Fibroblast of pulmonary artery (primary cell): ENCODE measurements at regions not wholly inside any gene's neighbourhood (a gene's known extent, or its start where the extent isn't known, plus 50 kb on each side); places are given as distances from the start of the nearest gene placed in this dataset.
A peak's percentile ranks its signal among the peaks of the same experiment; 100 is the strongest.

Source experiments
- DNase-seq: peaks from one replicate; pipeline ENCODE4 v3.0.0-alpha.2; 2010; ENCODE audit warnings: low read depth
- H3K4me3 ChIP-seq: replicated peaks from 2 replicates; pipeline ENCODE4 v1.5.1; 2011; ENCODE audit warnings: low read depth, mild to moderate bottlenecking, control low read depth, low read length, moderate library complexity
- TF ChIP-seq, protein P1 (sequence below): IDR thresholded peaks from 2 replicates; pipeline ENCODE4 v1.5.1; 2011; ENCODE audit warnings: mild to moderate bottlenecking, control low read depth, low read length, inconsistent platforms; ENCODE audit errors: missing control alignments

DNA sequence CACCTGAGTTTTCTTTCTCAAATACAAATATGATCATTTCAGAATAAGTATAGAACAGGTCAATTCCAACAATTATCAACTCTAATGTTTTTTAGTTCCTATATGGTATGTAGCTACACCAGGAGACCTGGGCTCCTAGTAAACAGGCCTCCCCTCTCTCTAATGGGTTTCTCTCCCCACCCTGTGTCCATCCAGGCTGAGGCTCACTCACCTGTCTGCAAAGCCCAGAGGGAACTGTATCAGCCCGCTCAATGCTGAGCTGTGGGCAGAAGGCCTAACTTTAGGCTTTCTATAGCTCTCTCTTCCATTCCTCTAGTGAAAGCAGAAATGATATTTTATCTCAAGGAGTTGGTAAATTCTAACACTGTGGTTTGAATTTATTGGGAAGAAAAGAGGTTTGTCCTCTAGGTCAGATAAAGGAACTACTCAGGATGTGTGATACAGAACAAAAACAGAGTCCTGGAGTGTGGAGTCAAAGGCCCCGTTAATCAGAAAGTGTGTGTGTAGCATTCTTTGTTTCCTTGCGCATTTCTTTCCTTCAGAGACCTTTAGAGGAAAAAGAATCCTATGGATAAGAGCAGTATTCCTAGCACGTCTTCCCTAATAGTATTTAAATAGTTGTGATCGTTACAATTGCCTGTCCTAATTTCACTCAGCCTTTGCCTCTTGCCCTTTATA is 408.9 kb downstream of the PYDC2 start:
- DNase-seq: no peak
- H3K4me3 ChIP-seq: no peak overlapping the region
- TF ChIP-seq, protein P1, sequence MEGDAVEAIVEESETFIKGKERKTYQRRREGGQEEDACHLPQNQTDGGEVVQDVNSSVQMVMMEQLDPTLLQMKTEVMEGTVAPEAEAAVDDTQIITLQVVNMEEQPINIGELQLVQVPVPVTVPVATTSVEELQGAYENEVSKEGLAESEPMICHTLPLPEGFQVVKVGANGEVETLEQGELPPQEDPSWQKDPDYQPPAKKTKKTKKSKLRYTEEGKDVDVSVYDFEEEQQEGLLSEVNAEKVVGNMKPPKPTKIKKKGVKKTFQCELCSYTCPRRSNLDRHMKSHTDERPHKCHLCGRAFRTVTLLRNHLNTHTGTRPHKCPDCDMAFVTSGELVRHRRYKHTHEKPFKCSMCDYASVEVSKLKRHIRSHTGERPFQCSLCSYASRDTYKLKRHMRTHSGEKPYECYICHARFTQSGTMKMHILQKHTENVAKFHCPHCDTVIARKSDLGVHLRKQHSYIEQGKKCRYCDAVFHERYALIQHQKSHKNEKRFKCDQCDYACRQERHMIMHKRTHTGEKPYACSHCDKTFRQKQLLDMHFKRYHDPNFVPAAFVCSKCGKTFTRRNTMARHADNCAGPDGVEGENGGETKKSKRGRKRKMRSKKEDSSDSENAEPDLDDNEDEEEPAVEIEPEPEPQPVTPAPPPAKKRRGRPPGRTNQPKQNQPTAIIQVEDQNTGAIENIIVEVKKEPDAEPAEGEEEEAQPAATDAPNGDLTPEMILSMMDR: no peak

DNA sequence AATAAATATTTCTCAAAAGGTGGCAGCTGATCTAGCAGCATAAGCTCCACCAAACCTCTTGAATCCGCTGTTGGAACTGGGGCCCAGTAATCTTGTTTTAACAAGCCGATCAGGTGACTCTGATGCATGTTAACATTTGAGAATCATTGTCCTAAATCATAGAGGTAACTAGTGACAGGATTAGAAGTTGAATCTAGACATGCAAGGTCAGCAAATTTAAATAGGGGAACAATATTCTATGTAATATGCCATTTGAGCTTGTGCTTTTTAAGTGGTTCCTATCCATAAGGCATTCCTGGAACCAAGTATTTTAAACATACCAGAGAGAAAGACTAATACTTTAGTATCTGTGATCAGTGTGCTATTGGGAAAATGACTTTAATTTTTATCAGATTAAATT is 412.8 kb downstream of the PYDC2 start:
- TF ChIP-seq, protein P1: no peak
- H3K4me3 ChIP-seq: no peak overlapping the region
- no peak for DNase-seq

DNA sequence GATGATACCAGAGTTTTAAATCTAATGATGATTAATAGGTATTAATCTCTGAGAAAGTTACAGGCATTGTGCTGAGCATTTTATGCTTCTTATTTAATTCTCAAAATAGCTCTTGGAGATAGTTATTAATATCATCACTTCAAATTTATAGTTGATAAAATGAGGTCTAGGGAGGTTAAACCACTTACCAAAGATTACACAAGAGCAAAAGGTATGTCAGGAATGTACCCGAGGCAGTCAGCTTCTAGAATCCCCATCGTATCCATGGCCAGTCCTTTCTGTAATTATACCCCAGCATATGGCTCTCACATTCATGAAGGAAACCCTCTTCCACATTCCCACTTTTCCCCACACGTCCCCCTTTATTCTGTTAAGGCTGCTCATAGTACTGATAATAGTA is 421.3 kb downstream of the PYDC2 start:
- peak; percentile 1 for DNase-seq

DNA sequence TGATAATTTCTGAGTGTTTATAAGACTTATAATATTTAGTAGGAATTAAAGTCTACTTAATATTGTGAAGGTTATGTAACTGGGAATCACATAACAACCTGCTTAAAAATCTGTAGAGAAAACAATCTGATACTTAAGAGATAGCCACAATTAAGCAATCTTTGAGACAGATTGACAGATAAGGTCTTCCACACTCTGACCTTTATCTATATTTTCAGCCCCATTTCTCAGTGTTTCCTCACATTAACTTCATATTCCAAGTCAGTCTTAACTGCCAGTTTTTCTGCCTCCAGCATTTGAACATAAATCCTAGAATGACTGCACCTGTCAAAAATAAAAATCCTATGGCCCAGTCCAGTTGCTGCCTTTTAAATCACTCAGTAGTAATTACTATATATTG is 423.2 kb downstream of the PYDC2 start:
- H3K4me3 ChIP-seq: no peak overlapping the region
- TF ChIP-seq, protein P1: no peak
- no peak for DNase-seq

More for the DNA sequence above, 421.3 kb downstream of the PYDC2 start:
- TF ChIP-seq, protein P1: no peak
- no peak overlapping the region for H3K4me3 ChIP-seq

DNA sequence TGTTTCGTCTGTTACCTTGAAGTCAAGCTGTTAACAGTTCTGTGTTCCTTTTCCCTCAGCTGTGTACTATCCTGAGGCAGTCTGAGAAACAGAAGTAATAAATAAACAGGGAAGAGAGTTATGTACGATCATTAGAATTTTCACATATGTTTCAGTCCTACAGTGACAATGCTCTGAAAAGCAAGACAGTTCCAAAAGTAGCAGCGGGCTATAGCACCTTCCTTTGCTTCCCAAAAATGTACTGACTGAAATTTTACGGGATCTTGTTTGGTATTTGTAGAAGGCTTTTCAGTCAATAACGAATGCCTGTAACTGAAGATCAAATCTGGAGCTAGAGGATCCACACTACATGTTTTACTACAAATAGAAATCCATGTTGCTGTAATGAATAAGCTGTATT is 428.1 kb downstream of the PYDC2 start:
- TF ChIP-seq, protein P1: no peak
- DNase-seq: no peak
- no peak overlapping the region for H3K4me3 ChIP-seq

DNA sequence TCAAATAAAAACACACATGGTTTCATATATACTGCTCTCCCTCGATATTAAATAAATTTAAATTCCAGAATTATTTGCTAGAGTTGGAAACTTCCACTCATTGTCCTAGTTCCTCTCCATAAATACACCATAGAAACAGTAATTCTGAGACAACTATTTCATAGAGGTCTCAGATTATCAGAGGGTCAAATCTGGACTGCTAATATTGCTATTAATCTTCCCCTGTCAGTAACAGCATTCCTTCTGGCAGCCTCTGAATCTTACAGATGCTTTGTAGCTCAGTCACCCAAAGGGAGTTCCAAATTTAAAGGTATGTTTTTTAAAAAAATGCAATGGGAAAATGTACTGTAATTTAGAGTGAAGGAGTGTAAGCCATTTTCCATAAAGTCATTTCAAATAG is 428.8 kb downstream of the PYDC2 start:
- TF ChIP-seq, protein P1: no peak
- no peak overlapping the region for H3K4me3 ChIP-seq
- DNase-seq: no peak

DNA sequence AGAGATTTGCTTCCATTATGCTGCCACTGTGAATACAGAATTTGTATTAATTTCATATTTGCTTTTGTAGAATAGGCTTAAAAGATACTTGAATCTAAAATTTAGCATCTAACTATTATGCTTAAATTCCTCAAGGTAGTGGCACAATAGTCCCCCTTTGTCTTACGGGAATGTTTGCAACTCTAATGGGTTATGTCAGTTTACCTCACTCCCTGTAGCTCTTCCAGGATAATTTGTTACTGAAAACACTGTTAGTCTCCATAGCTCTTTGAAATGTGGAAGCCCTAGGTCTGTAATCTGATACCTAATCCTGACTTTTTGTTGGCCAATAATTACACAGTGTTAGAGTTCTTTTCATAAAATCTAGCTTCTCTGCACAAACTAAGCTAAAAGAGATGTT is 433.4 kb downstream of the PYDC2 start:
- no peak for DNase-seq
- no peak overlapping the region for H3K4me3 ChIP-seq
- TF ChIP-seq, protein P1: no peak
